ENCODE measurements at regions not wholly inside any gene's neighbourhood (a gene's known extent, or its start where the extent isn't known, plus 50 kb on each side); places are given as distances from the start of the nearest gene placed in this dataset.

- Histone ChIP-seq H3K4me3 (ENCODE audit: low read length in 3 of 3) (no peak overlapping the region), H3K27ac (ENCODE audit: low read depth in 2 of 2, low read length in 2 of 2) (no peak overlapping the region), H3K9me3 (ENCODE audit: control insufficient read depth in 2 of 3, insufficient read depth in 1 of 3, low read length in 3 of 3) (no peaks in the 10 kb centered on the region), H3K27me3 (ENCODE audit: control insufficient read depth, insufficient read depth, low read length) (no peaks in the 10 kb centered on the region), H3K9ac (ENCODE audit: low read length in 3 of 3) (no peak overlapping the region), H3K4me1 (ENCODE audit: control insufficient read depth in 2 of 3, insufficient read depth in 2 of 3, low read depth in 1 of 3, low read length in 3 of 3) (peaks cover 0 to 2% (median 0%) of the 10 kb centered on the region in 3 donors), H3K36me3 (ENCODE audit: control insufficient read depth in 2 of 3, insufficient read depth in 3 of 3, low read length in 3 of 3) (no peaks in the 10 kb centered on the region)
- intact Hi-C loops (cut with DNase I) = no loop called here
- no peak for TF ChIP-seq CTCF (IDR thresholded peaks at IDR 0.05; ENCODE audit: borderline replicate concordance, extremely low read depth, insufficient read depth)
- FAIRE-seq = no peak
- no peak for DNase-seq
Measured at GRCh38 chr4:134388351-134388750, 186.8 kb upstream of the PABPC4L start.

GRCh38 chr4:134382478-134383227, 181.1 kb upstream of the PABPC4L start:
- DNase-seq (no peak), FAIRE-seq (no peak)
- Histone ChIP-seq H3K27me3 (ENCODE audit: control insufficient read depth, insufficient read depth, low read length) (no peaks in the 10 kb centered on the region), H3K27ac (ENCODE audit: low read depth in 2 of 2, low read length in 2 of 2) (no peak overlapping the region), H3K9ac (ENCODE audit: low read length in 3 of 3) (no peak overlapping the region), H3K36me3 (ENCODE audit: control insufficient read depth in 2 of 3, insufficient read depth in 3 of 3, low read length in 3 of 3) (no peaks in the 10 kb centered on the region), H3K4me3 (ENCODE audit: low read length in 3 of 3) (no peak overlapping the region), H3K4me1 (ENCODE audit: control insufficient read depth in 2 of 3, insufficient read depth in 2 of 3, low read depth in 1 of 3, low read length in 3 of 3) (peaks cover 0 to 2% (median 0%) of the 10 kb centered on the region in 3 donors), H3K9me3 (ENCODE audit: control insufficient read depth in 2 of 3, insufficient read depth in 1 of 3, low read length in 3 of 3) (no peaks in the 10 kb centered on the region)
- intact Hi-C loops (cut with DNase I) = no loop called here
- no peak for TF ChIP-seq CTCF (IDR thresholded peaks at IDR 0.05; ENCODE audit: borderline replicate concordance, extremely low read depth, insufficient read depth)

GRCh38 chr4:134375775-134376174, 174.2 kb upstream of the PABPC4L start:
- no peaks in the 10 kb centered on the region for H3K4me1 ChIP-seq (ENCODE audit: control insufficient read depth in 2 of 3, insufficient read depth in 2 of 3, low read depth in 1 of 3, low read length in 3 of 3)
- H3K9me3 ChIP-seq (ENCODE audit: control insufficient read depth in 2 of 3, insufficient read depth in 1 of 3, low read length in 3 of 3) = no peaks in the 10 kb centered on the region
- H3K4me3 ChIP-seq (ENCODE audit: low read length in 3 of 3) = no peak overlapping the region
- FAIRE-seq = no peak
- H3K36me3 ChIP-seq (ENCODE audit: control insufficient read depth in 2 of 3, insufficient read depth in 3 of 3, low read length in 3 of 3) = no peaks in the 10 kb centered on the region
- no peak overlapping the region for H3K27ac ChIP-seq (ENCODE audit: low read depth in 2 of 2, low read length in 2 of 2)
- no peak overlapping the region for H3K9ac ChIP-seq (ENCODE audit: low read length in 3 of 3)
- DNase-seq = no peak
- TF ChIP-seq CTCF (IDR thresholded peaks at IDR 0.05; ENCODE audit: borderline replicate concordance, extremely low read depth, insufficient read depth) = no peak
- H3K27me3 ChIP-seq (ENCODE audit: control insufficient read depth, insufficient read depth, low read length) = no peaks in the 10 kb centered on the region
- intact Hi-C loops (cut with DNase I) = no loop called here

GRCh38 chr4:134365852-134366251, 164.3 kb upstream of the PABPC4L start:
- Histone ChIP-seq H3K9me3 (ENCODE audit: control insufficient read depth in 2 of 3, insufficient read depth in 1 of 3, low read length in 3 of 3) (no peaks in the 10 kb centered on the region), H3K9ac (ENCODE audit: low read length in 3 of 3) (no peak overlapping the region), H3K4me3 (ENCODE audit: low read length in 3 of 3) (no peak overlapping the region), H3K27ac (ENCODE audit: low read depth in 2 of 2, low read length in 2 of 2) (no peak overlapping the region), H3K36me3 (ENCODE audit: control insufficient read depth in 2 of 3, insufficient read depth in 3 of 3, low read length in 3 of 3) (no peaks in the 10 kb centered on the region), H3K27me3 (ENCODE audit: control insufficient read depth, insufficient read depth, low read length) (no peaks in the 10 kb centered on the region), H3K4me1 (ENCODE audit: control insufficient read depth in 2 of 3, insufficient read depth in 2 of 3, low read depth in 1 of 3, low read length in 3 of 3) (no peaks in the 10 kb centered on the region)
- intact Hi-C loops (cut with DNase I) = no loop called here
- FAIRE-seq (no peak), DNase-seq (no peak)
- no peak for TF ChIP-seq CTCF (IDR thresholded peaks at IDR 0.05; ENCODE audit: borderline replicate concordance, extremely low read depth, insufficient read depth)
